GM18870 (cell line): ENCODE measurements at regions not wholly inside any gene's neighbourhood (a gene's known extent, or its start where the extent isn't known, plus 50 kb on each side); places are given as distances from the start of the nearest gene placed in this dataset.

ENCODE experiments used
- ATAC-seq: cut with Tn5 transposase; IDR thresholded peaks from one replicate; pipeline ENCODE4 v1.9.1; 2021; ENCODE audit warnings: moderate library complexity; ENCODE audit not compliant: unreplicated experiment

- no peak for ATAC-seq
These were observed 357.6 kb upstream of the CPEB2 start for GRCh38 chr4:14644580-14645282.

- ATAC-seq: no peak
These were observed 355.4 kb upstream of the CPEB2 start for GRCh38 chr4:14646831-14647230.

DNA sequence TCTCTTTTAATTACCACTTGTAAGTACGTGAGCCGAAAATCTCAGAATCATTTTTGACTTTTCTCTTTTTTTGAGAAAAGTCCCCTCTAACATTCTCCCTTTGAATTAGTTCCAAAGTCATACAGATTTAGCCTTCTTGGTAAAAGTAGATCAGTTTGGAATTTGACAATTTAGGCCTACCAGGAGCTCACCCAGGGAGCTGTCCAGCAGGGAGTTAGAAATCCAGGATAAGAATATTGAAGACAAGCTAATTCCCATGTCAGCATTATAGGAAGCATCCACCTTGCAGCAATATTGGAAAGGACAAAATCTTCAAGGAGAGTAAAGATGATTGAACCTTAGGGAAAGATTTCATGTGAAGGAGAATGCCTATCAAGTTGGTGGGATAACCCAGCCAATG, 352.2 kb upstream of the CPEB2 start:
- no peak for ATAC-seq

DNA sequence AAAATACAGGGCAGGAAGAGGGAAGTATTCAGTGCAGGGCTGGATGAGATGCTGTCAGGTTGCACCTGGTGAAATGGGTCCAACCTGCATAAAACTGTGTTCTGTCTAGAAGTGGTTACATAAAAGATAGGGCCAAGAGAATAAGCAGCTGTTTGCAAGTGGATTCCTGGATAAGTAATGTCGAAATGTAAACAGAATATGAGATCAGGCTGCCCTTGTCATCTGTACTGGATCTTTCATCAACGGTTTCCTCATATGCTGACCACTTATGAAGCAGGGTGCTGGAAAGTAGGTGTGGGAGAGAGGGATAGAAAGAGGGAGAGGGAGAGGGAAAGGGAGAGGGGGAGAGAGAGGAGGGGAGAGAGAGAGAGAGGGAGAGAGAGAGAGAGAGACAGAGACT, 349.8 kb upstream of the CPEB2 start:
- no peak for ATAC-seq

GRCh38 chr4:14653338-14653737, 348.9 kb upstream of the CPEB2 start:
- no peak for ATAC-seq

DNA sequence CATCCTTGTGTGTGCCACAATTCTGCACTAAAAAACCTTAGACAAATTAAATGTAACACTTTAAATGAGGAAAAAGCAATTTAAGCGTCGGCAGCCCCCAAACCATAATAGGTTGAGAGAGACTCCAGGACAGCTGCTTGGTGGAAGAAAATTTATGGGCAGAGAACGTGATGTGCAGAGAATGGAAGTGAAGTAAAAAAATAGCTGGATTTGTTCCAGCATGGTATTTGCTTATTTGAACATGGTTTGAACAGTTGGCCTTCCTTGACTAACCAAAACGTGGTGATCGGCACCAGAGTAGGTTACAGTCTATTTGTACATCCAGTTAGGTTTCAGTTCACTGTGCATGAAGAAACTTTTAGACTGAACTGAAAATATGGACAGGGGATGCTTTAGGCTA, 343.0 kb upstream of the CPEB2 start:
- no peak for ATAC-seq

GRCh38 chr4:14667624-14668151, 334.6 kb upstream of the CPEB2 start:
- ATAC-seq: no peak

- ATAC-seq: no peak
These were observed 334.0 kb upstream of the CPEB2 start for GRCh38 chr4:14668296-14668695.

- no peak for ATAC-seq
These were observed 332.9 kb upstream of the CPEB2 start for GRCh38 chr4:14669371-14669770.

DNA sequence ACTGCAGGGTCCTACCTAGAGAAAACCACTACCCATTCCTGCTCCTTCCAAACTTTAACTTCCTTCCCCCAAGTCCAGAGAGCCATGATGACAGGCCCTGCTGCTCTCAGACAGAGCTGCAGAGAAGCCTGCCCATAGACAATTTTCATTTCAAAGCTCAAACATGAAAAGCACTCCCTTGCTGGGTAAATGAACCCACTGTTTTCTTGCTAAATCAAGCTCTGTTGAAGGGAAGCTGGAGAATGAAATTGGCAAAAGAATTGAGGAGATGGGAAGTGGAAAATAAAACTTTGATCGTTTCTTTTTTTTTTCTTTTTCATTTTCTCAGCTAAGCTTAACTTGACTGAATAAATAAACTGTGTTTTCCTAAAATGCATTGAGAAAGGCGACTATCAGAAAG, 331.1 kb upstream of the CPEB2 start:
- ATAC-seq: no peak

GRCh38 chr4:14675279-14675985, 326.8 kb upstream of the CPEB2 start:
- no peak for ATAC-seq

- no peak for ATAC-seq
These were observed 322.4 kb upstream of the CPEB2 start for GRCh38 chr4:14679906-14680305.

- no peak for ATAC-seq
These were observed 321.0 kb upstream of the CPEB2 start for GRCh38 chr4:14681330-14681729.

DNA sequence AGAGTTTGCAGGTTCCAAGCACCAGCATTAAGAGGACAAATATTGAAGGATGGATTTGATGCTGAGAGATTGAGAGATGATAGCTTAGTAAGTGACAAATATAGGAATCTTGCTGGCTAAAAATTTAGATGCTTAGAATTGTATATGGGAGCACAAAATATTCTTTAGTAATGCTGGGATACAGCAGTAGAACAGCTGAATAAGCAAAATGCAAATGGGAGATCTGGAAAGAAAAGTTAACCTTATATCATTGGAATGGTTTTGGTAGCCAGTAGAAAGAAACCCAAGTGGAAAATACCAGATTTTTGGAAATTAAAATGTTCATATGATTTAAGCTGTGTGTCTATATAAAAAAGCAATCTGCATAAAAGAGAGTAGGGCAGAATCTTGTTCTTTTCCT, 308.6 kb upstream of the CPEB2 start:
- ATAC-seq: no peak

DNA sequence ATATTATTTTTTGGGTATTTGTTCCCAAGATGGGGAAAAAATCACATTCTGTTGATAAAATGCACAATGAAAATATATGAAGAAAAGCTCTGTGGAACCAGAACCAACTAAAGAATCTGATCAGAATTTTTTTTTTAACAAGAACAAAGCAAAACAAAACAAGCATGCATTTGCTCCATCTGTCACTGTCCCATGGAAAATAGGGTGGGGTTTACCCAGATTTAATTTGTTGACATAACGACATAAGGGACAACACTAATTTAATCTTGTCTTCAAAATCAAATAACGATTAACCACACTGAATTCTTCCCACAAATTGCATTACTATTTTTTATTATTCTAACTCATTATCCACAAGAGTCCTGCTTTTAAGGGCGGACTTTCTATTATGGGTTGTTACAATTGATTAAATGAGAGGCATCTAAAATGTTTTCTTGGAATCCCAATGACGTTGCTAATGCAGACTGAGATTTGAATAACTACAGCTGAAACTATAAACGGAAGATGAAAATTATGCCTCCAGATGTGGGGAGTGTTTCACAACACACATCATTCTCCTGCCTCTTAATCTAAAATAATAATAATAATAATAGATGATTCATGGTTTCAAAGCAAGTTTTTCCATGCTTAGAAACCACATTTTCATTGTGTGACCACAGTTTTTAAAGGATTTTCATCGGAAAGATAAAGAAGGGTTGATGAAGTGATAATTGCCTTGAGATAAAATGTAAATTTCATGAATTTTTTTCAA, 307.0 kb upstream of the CPEB2 start:
- no peak for ATAC-seq

GRCh38 chr4:14700083-14700482, 302.2 kb upstream of the CPEB2 start:
- ATAC-seq: no peak

GRCh38 chr4:14700544-14700943, 301.7 kb upstream of the CPEB2 start:
- ATAC-seq: no peak

DNA sequence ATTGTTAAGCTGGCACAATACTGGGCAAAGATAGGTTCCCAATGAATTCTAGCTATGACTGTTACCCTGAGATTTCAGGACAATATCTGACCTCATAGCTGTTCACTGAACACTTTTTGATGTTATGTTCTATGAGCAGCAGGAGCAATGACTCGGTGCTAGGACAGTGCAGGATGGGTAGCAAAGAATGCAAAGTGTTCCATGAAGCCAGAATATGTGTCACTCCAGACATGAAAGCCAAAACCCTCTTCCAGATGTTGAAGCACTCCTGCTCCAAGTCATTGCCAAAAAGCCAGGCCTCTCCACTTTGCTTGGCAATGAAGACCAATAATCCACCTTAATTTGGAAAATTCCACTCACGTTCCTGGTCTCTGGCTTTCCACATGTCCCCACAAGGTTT, 300.9 kb upstream of the CPEB2 start:
- no peak for ATAC-seq

GRCh38 chr4:14701896-14702295, 300.4 kb upstream of the CPEB2 start:
- ATAC-seq: no peak

DNA sequence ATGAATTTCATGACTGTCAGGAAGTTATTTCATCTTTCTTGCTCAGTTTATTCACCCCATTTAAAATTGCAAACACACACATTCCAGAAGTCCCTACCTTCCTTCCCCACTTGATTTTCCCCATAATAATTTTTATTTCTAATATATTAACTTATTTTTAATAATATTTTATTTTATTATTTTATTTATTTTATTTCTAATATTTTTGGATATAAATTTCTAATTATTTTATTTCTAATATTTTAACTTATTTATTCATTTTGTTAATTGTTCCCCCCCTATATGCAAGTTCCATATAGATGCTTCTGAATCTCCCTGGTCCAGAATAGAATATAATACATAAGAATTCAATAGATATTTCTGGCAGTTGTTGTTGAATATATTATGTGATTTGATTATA, 293.7 kb upstream of the CPEB2 start:
- ATAC-seq: no peak

- ATAC-seq: no peak
These were observed 291.0 kb upstream of the CPEB2 start for GRCh38 chr4:14711259-14711658.

DNA sequence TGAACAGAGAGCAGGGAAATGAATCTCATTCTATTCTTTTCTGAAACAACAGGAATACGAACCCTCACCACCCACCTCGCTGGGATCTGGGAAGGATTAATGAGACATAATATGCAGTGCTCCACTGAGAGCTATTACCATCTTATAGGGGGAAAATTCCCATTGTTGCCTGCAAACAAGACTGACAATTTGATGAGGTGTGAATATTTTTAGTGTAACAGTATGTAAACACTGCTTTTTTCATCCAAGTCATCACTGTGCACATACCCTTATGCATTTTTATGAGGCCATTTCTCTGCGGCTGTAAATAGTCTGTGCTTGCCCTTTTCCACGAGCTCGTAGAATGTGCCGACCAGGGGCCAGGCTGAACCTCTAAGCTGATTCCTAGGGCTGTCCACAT, 285.6 kb upstream of the CPEB2 start:
- ATAC-seq: no peak
